ENCODE measurements at regions not wholly inside any gene's neighbourhood (a gene's known extent, or its start where the extent isn't known, plus 50 kb on each side); places are given as distances from the start of the nearest gene placed in this dataset.
A peak's percentile ranks its signal among the peaks of the same experiment; 100 is the strongest.
"Not testable (repeated sequence)": the region's sequence is repeated elsewhere in the genome, so short reads cannot be mapped to it uniquely, and the experiment has no call there.

DNA sequence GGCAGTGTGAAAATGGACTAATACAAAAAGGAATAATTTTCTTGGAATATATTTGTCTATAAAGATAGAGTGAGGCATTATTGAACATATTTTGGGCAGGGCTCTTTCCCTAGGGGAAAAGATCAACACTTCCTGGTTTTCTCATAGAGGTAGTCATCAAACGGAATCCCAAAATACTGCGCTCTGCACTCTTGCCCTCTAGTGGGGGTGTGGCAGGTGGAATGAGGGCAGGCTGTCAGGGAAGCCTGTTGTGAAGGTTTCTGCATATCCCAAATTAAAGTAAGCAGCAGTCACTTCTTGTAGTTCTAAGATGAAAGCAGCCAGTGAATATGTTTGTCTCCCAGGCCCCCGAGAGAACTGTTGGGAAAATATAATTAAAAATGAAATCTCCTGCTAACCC, 666.8 kb upstream of the TMEM132C start:
- no peak for DNase-seq (ENCODE audit: low spot score)

- no peak for DNase-seq (ENCODE audit: low spot score)
Measured at GRCh38 chr12:127606476-127607015, 660.4 kb upstream of the TMEM132C start.

- no peak for DNase-seq (ENCODE audit: low spot score)
Measured at GRCh38 chr12:127607146-127607725, 659.7 kb upstream of the TMEM132C start.

DNA sequence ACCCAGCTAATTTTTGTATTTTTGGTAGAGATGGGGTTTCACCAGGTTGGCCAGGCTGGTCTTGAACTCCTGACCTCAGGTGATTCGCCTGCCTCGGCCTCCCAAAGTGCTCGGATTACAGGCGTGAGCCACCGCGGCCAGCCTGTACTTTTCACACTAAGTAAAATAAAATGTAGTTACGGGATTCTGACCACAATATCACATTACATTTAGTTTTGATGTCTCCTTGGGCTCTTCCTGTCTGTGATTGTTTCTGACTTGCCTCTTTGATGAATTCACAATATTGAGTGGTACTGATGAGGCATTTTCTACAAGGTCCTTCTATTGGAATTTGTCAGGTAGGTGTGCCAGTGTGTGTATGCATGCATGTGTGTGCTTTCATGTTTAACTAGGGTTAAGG, 658.6 kb upstream of the TMEM132C start:
- DNase-seq (ENCODE audit: low spot score), result not testable (repeated sequence)

- no peak for DNase-seq (ENCODE audit: low spot score)
Measured at GRCh38 chr12:127613056-127613455, 653.9 kb upstream of the TMEM132C start.

DNA sequence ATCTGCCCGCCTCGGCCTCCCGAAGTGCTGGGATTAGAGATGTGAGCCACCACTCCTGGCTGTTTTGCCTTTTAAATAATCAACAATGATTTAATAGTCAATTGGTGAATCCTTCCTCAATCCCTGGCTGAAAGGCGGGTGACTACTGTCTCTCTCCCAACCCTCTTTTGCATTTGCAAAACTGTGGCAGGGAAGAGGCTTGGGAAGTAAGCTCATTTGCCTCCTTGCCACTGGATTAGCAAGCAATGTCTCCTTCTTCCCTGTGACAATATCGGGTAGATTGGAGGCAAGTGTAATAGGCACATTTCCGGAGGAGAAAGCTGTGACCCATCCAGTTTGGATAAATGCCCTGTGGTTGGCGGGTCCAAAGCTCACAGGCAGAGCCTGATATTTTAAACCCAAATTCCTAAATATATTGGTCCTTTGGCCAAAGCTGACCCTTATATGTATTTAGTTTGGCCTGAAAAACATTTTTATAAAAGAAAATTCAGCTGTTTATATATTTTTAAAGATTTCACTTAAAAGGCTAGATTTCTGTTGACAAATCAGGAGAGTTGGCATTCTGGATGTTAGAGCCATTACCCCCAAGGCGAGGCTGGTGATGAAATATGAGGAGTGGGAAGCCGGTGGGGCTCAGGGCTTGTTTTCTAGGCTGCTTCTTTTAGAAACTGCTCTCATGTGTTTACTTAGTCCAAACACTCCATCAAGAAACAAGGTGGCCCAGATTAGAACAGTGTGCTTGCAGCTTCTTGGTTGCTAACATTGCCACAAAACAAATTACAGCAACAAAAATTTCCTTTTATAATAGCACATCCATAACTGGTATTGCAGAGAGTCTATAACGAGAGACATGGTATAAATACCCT, 646.9 kb upstream of the TMEM132C start:
- no peak for DNase-seq (ENCODE audit: low spot score)

- DNase-seq (ENCODE audit: low spot score), result no peak
Measured at GRCh38 chr12:127620735-127621355, 646.1 kb upstream of the TMEM132C start.

- no peak for DNase-seq (ENCODE audit: low spot score)
Measured at GRCh38 chr12:127621366-127621765, 645.6 kb upstream of the TMEM132C start.

- peak; percentile 3 for DNase-seq (ENCODE audit: low spot score)
Measured at GRCh38 chr12:127623362-127623761, 643.6 kb upstream of the TMEM132C start.

DNA sequence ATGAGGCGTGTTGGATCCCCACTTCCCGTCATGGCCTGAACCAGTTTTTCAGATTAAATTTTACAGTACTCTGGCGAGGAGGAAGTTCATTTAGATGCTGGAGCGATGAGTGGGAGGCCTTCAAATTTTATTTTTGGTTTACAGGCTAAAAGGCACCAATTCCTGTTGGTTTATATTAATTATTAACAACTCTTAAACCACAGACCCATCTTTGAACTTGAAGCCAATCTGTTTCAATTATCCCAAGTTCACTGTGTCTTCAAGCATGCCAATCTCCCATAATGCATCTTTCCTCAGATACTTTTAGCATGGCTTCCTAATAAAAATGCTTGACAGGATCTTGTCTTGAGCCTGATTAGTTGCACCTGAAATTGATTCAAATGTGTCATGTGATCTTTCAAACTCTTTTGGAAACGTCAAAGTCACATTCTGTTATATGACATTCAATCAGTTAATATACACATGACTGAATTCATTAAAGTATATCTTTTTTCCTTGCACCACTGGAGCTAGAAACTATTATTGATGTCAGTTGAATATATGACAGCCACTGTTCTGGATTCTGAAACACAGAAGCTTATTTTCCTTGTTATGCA, 641.7 kb upstream of the TMEM132C start:
- DNase-seq (ENCODE audit: low spot score), result no peak

GRCh38 chr12:127628645-127629044, 638.3 kb upstream of the TMEM132C start:
- no peak for DNase-seq (ENCODE audit: low spot score)

GRCh38 chr12:127629066-127629820, 637.7 kb upstream of the TMEM132C start:
- no peak for DNase-seq (ENCODE audit: low spot score)

DNA sequence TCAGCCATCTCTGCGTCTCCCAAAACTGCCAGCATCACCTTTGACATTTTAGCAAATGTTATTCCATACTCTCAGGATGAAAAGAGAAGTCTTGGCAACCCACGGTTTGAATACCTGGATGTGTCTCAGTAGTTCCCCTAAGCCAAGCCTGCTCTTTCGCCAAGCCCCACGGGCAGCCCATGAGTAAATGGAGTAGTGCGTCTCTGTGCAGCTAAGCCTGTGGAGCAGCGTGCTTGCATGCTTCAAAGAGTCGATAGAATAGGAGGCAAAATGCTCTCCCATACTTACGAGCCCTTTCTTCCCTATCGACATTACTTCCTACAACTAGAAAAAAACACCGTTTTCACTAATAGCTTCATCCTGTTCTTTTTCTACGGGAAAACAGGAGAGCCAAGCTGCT, 634.5 kb upstream of the TMEM132C start:
- DNase-seq (ENCODE audit: low spot score), result no peak

- no peak for DNase-seq (ENCODE audit: low spot score)
Measured at GRCh38 chr12:127635838-127636237, 631.1 kb upstream of the TMEM132C start.

DNA sequence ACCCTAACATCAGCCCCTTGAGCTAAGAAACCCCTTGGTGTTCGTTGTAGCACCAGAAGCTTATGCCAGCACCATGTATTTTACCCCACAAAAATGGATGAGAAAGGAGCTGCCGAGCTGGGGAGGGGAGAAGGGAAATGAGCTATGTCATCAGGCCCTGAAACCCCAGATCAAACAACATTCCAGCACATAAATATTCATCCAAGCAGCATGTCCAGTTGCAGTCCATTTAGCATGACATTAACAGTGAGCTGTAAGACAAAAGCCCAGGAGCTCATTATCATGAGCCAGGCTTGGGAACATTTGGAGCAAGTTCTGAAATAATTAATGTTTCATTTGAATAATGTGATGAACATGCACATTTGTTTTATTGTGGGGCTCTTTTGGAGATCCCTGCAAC, 630.1 kb upstream of the TMEM132C start:
- no peak for DNase-seq (ENCODE audit: low spot score)

GRCh38 chr12:127640181-127640886, 626.6 kb upstream of the TMEM132C start:
- DNase-seq (ENCODE audit: low spot score), result no peak

GRCh38 chr12:127642208-127642607, 624.8 kb upstream of the TMEM132C start:
- no peak for DNase-seq (ENCODE audit: low spot score)

- no peak for DNase-seq (ENCODE audit: low spot score)
Measured at GRCh38 chr12:127648321-127648720, 618.6 kb upstream of the TMEM132C start.

GRCh38 chr12:127649961-127650360, 617.0 kb upstream of the TMEM132C start:
- no peak for DNase-seq (ENCODE audit: low spot score)

GRCh38 chr12:127650626-127651025, 616.3 kb upstream of the TMEM132C start:
- no peak for DNase-seq (ENCODE audit: low spot score)

- DNase-seq (ENCODE audit: low spot score), result no peak
Measured at GRCh38 chr12:127652281-127652680, 614.7 kb upstream of the TMEM132C start.

All from HT-29 (cell line).